GM12873 (cell line): ENCODE measurements at regions not wholly inside any gene's neighbourhood (a gene's known extent, or its start where the extent isn't known, plus 50 kb on each side); places are given as distances from the start of the nearest gene placed in this dataset.

Experiments used
- CTCF ChIP-seq: IDR thresholded peaks from 2 replicates; pipeline ENCODE4 v1.5.1; 2012; ENCODE audit warnings: low read depth, mild to moderate bottlenecking, moderate library complexity, low read length, control low read depth; ENCODE audit not compliant: insufficient read depth; ENCODE audit errors: missing control alignments

GRCh38 chr12:78739653-78740052, 124.9 kb upstream of the SYT1 start:
- no peak for TF ChIP-seq CTCF

GRCh38 chr12:78746001-78746400, 118.6 kb upstream of the SYT1 start:
- TF ChIP-seq CTCF = no peak

- no peak for TF ChIP-seq CTCF
Measured at GRCh38 chr12:78753058-78753457, 111.5 kb upstream of the SYT1 start.

GRCh38 chr12:78756936-78757335, 107.6 kb upstream of the SYT1 start:
- TF ChIP-seq CTCF = no peak

GRCh38 chr12:78759367-78759766, 105.2 kb upstream of the SYT1 start:
- TF ChIP-seq CTCF = no peak

- TF ChIP-seq CTCF = no peak
Measured at GRCh38 chr12:78760906-78761305, 103.7 kb upstream of the SYT1 start.

GRCh38 chr12:78764913-78765312, 99.7 kb upstream of the SYT1 start:
- no peak for TF ChIP-seq CTCF
